GM12878 (cell line): ENCODE measurements at regions not wholly inside any gene's neighbourhood (a gene's known extent, or its start where the extent isn't known, plus 50 kb on each side); places are given as distances from the start of the nearest gene placed in this dataset.

Experiments used
- CHD1 ChIP-seq: IDR thresholded peaks from 2 replicates; pipeline ENCODE4 v1.6.1; 2012; ENCODE audit warnings: low read depth, low read length, improper control_type of control experiment
- CREB1 ChIP-seq: IDR thresholded peaks from 2 replicates; pipeline ENCODE4 v1.6.1; 2012; ENCODE audit warnings: low read depth, mild to moderate bottlenecking, inconsistent platforms
- ETV6 ChIP-seq, 2 experiments: fragments of 450-650 bp in 1 of 2; IDR thresholded peaks in 1 of 2; conservative IDR thresholded peaks in 1 of 2; 2 replicates each; pipeline ENCODE4 v1.6.1; 2014; ENCODE audit warnings: antibody characterized with exemption in 1 of 2, borderline replicate concordance in 1 of 2, low read depth in 1 of 2, mild to moderate bottlenecking in 1 of 2, moderate library complexity in 1 of 2
- MXI1 ChIP-seq: fragments of 150-350 bp; IDR thresholded peaks from 2 replicates; pipeline ENCODE4 v1.6.1; 2011; ENCODE audit warnings: low read depth, mild to moderate bottlenecking, inconsistent platforms, low read length, improper control_type of control experiment
- NFYA ChIP-seq: IDR thresholded peaks from 2 replicates; pipeline ENCODE4 v1.6.1; 2011; ENCODE audit warnings: low read depth, mild to moderate bottlenecking, low read length, improper control_type of control experiment, borderline replicate concordance
- NRF1 ChIP-seq: conservative IDR thresholded peaks from 2 replicates; pipeline ENCODE4 v1.6.1; 2011; ENCODE audit warnings: mild to moderate bottlenecking, low read depth, low read length, improper control_type of control experiment
- SMAD5 ChIP-seq: IDR thresholded peaks from 2 replicates; pipeline ENCODE4 v1.6.1; 2016; ENCODE audit warnings: antibody characterized with exemption, low read depth
- YBX1 ChIP-seq: fragments of 450-650 bp; IDR thresholded peaks from 2 replicates; pipeline ENCODE4 v1.6.1; 2016; ENCODE audit warnings: antibody characterized with exemption
- TF ChIP-seq, protein P1 (sequence below): fragments of 450-650 bp; conservative IDR thresholded peaks from 2 replicates; pipeline ENCODE4 v1.6.1; 2017; ENCODE audit warnings: mild to moderate bottlenecking, moderate library complexity
- TF ChIP-seq, protein P2 (sequence below): fragments of 450-650 bp; IDR thresholded peaks from 2 replicates; pipeline ENCODE4 v1.6.1; 2017; ENCODE audit warnings: mild to moderate bottlenecking, low read depth, inconsistent platforms; ENCODE audit not compliant: poor library complexity, severe bottlenecking
- TF ChIP-seq, protein P3 (sequence below): IDR thresholded peaks from 2 replicates; pipeline ENCODE4 v1.6.1; 2011; ENCODE audit warnings: borderline replicate concordance, low read depth, mild to moderate bottlenecking, moderate library complexity, low read length; ENCODE audit not compliant: insufficient read depth, poor library complexity, severe bottlenecking
- TF ChIP-seq, protein P4 (sequence below): fragments of 450-650 bp; formaldehyde crosslinking; IDR thresholded peaks from 2 replicates; pipeline ENCODE4 v1.5.0; 2022; ENCODE audit warnings: mild to moderate bottlenecking, missing genetic modification characterization
- TF ChIP-seq, protein P5 (sequence below): fragments of 450-650 bp; formaldehyde crosslinking; IDR thresholded peaks from 2 replicates; pipeline ENCODE4 v1.4.0; 2020; ENCODE audit warnings: mild to moderate bottlenecking, moderate library complexity
- TF ChIP-seq, protein P6 (sequence below): IDR thresholded peaks from 2 replicates; pipeline ENCODE4 v1.6.1; 2011; ENCODE audit warnings: low read depth, mild to moderate bottlenecking, low read length, moderate library complexity, borderline replicate concordance; ENCODE audit errors: extremely low read depth

DNA sequence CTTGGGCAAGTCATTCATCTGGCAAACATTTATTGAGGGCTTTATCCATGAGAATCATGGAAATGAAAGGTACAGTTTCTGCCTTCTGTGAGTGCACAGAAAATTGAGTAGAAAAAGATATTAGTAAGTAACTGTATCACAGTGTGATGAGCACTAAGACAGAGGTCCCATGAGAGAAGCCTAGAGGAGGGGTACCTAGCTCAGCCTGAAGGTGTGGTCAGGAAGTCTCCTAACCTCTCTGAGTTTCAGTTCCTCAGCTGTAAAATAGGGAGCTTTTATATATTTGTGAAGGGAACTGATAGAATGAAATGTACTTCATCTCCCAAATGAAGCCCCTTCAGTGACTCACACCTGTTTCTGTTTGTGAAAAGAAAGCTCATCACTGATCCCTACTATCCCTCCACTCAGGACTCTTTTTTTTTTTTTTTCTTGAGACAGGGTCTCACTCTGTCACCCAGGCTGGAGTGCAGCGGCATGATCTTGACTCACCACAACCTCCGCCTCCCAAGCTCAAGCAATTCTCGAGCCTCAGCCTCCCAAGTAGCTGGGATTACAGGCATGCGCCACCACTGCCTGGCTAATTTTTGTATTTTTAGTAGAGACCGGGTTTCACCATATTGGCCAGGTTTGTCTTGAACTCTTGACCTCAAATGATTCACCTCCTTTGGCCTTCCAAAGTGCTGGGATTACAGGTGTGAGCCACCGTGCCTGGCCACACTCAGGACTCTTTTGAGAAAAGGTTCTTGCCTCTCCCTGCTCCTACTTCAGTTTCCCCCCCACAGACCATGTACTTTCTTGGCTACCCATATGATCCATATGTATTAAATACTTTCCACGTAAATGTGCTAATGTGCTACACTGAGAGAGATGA, 93.7 kb upstream of the FUT8 start (continued):
- TF ChIP-seq, protein P1, sequence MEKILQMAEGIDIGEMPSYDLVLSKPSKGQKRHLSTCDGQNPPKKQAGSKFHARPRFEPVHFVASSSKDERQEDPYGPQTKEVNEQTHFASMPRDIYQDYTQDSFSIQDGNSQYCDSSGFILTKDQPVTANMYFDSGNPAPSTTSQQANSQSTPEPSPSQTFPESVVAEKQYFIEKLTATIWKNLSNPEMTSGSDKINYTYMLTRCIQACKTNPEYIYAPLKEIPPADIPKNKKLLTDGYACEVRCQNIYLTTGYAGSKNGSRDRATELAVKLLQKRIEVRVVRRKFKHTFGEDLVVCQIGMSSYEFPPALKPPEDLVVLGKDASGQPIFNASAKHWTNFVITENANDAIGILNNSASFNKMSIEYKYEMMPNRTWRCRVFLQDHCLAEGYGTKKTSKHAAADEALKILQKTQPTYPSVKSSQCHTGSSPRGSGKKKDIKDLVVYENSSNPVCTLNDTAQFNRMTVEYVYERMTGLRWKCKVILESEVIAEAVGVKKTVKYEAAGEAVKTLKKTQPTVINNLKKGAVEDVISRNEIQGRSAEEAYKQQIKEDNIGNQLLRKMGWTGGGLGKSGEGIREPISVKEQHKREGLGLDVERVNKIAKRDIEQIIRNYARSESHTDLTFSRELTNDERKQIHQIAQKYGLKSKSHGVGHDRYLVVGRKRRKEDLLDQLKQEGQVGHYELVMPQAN = no peak
- TF ChIP-seq, protein P2, sequence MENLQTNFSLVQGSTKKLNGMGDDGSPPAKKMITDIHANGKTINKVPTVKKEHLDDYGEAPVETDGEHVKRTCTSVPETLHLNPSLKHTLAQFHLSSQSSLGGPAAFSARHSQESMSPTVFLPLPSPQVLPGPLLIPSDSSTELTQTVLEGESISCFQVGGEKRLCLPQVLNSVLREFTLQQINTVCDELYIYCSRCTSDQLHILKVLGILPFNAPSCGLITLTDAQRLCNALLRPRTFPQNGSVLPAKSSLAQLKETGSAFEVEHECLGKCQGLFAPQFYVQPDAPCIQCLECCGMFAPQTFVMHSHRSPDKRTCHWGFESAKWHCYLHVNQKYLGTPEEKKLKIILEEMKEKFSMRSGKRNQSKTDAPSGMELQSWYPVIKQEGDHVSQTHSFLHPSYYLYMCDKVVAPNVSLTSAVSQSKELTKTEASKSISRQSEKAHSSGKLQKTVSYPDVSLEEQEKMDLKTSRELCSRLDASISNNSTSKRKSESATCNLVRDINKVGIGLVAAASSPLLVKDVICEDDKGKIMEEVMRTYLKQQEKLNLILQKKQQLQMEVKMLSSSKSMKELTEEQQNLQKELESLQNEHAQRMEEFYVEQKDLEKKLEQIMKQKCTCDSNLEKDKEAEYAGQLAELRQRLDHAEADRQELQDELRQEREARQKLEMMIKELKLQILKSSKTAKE = no peak
- no peak for TF ChIP-seq MXI1
- TF ChIP-seq, protein P3, sequence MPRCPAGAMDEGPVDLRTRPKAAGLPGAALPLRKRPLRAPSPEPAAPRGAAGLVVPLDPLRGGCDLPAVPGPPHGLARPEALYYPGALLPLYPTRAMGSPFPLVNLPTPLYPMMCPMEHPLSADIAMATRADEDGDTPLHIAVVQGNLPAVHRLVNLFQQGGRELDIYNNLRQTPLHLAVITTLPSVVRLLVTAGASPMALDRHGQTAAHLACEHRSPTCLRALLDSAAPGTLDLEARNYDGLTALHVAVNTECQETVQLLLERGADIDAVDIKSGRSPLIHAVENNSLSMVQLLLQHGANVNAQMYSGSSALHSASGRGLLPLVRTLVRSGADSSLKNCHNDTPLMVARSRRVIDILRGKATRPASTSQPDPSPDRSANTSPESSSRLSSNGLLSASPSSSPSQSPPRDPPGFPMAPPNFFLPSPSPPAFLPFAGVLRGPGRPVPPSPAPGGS = peak; percentile 56
- TF ChIP-seq ETV6 (conservative IDR thresholded peaks at IDR 0.05 in 1 of 2, IDR thresholded peaks at IDR 0.05 in 1 of 2; ENCODE audit: borderline replicate concordance in 1 of 2, low read depth in 1 of 2) = peak in 1 of 2 experiments; percentile 61; a peak in 1 of 4 replicates
- no peak for TF ChIP-seq NFYA
- TF ChIP-seq SMAD5 = 0 out of 2 replicates have a peak, but pooled peaks have one; percentile 19
- TF ChIP-seq, protein P4, sequence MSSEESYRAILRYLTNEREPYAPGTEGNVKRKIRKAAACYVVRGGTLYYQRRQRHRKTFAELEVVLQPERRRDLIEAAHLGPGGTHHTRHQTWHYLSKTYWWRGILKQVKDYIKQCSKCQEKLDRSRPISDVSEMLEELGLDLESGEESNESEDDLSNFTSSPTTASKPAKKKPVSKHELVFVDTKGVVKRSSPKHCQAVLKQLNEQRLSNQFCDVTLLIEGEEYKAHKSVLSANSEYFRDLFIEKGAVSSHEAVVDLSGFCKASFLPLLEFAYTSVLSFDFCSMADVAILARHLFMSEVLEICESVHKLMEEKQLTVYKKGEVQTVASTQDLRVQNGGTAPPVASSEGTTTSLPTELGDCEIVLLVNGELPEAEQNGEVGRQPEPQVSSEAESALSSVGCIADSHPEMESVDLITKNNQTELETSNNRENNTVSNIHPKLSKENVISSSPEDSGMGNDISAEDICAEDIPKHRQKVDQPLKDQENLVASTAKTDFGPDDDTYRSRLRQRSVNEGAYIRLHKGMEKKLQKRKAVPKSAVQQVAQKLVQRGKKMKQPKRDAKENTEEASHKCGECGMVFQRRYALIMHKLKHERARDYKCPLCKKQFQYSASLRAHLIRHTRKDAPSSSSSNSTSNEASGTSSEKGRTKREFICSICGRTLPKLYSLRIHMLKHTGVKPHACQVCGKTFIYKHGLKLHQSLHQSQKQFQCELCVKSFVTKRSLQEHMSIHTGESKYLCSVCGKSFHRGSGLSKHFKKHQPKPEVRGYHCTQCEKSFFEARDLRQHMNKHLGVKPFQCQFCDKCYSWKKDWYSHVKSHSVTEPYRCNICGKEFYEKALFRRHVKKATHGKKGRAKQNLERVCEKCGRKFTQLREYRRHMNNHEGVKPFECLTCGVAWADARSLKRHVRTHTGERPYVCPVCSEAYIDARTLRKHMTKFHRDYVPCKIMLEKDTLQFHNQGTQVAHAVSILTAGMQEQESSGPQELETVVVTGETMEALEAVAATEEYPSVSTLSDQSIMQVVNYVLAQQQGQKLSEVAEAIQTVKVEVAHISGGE (CRISPR knock-in tag) = no peak
- TF ChIP-seq, protein P5, sequence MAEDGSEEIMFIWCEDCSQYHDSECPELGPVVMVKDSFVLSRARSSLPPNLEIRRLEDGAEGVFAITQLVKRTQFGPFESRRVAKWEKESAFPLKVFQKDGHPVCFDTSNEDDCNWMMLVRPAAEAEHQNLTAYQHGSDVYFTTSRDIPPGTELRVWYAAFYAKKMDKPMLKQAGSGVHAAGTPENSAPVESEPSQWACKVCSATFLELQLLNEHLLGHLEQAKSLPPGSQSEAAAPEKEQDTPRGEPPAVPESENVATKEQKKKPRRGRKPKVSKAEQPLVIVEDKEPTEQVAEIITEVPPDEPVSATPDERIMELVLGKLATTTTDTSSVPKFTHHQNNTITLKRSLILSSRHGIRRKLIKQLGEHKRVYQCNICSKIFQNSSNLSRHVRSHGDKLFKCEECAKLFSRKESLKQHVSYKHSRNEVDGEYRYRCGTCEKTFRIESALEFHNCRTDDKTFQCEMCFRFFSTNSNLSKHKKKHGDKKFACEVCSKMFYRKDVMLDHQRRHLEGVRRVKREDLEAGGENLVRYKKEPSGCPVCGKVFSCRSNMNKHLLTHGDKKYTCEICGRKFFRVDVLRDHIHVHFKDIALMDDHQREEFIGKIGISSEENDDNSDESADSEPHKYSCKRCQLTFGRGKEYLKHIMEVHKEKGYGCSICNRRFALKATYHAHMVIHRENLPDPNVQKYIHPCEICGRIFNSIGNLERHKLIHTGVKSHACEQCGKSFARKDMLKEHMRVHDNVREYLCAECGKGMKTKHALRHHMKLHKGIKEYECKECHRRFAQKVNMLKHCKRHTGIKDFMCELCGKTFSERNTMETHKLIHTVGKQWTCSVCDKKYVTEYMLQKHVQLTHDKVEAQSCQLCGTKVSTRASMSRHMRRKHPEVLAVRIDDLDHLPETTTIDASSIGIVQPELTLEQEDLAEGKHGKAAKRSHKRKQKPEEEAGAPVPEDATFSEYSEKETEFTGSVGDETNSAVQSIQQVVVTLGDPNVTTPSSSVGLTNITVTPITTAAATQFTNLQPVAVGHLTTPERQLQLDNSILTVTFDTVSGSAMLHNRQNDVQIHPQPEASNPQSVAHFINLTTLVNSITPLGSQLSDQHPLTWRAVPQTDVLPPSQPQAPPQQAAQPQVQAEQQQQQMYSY (CRISPR knock-in tag) = no peak
- TF ChIP-seq, protein P6, sequence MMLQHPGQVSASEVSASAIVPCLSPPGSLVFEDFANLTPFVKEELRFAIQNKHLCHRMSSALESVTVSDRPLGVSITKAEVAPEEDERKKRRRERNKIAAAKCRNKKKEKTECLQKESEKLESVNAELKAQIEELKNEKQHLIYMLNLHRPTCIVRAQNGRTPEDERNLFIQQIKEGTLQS = no peak
- TF ChIP-seq NRF1 = no peak
- 0 out of 2 replicates have a peak, but pooled peaks have one; percentile 36 for TF ChIP-seq CHD1
- no peak for TF ChIP-seq CREB1
- no peak for TF ChIP-seq YBX1
